ENCODE measurements at regions not wholly inside any gene's neighbourhood (a gene's known extent, or its start where the extent isn't known, plus 50 kb on each side); places are given as distances from the start of the nearest gene placed in this dataset.
"Not testable (repeated sequence)": the region's sequence is repeated elsewhere in the genome, so short reads cannot be mapped to it uniquely, and the experiment has no call there.

GRCh38 chr1:112855152-112855828, 100.7 kb downstream of the SLC16A1 start:
- WGBS, 2 experiments (ENCODE audit: extremely low coverage in 2 of 2, insufficient read length in 1 of 2) = no CpG with 5 or more reads among the region's 6 CpGs
- H3K27ac ChIP-seq (ENCODE audit: insufficient read depth, low read length) = no peak overlapping the region
- no peaks in the 10 kb centered on the region for H3K9me3 ChIP-seq (ENCODE audit: control insufficient read depth, insufficient read depth, low read length)
- H4K20me1 ChIP-seq (ENCODE audit: insufficient read depth, low read length) = no peaks in the 10 kb centered on the region
- H2AFZ ChIP-seq (replicated peaks; ENCODE audit: low read length, poor library complexity) = peak overlapping the region; percentile 47
- H3K4ac ChIP-seq (ENCODE audit: low read depth, low read length) = no peak overlapping the region
- no TSS peak for BruUV-seq (replicated peaks)
- DNase-seq (no peak), ATAC-seq (ENCODE audit: low read depth) (no peak)
- peak overlapping the region; percentile 9; the same call in 1 of the 2 replicates for H3K4me3 ChIP-seq (ENCODE audit: insufficient read depth, low read depth, low read length)
- no peak overlapping the region for H2AK9ac ChIP-seq (replicated peaks; ENCODE audit: low read depth, low read length, poor library complexity)
- no peak overlapping the region for H2BK5ac ChIP-seq (ENCODE audit: low read depth, low read length, poor library complexity, severe bottlenecking)
- in situ Hi-C loops (cut with MboI; ENCODE audit: low sequenced_read_pairs) = no loop called here
- POLR2A ChIA-PET (ENCODE audit: unreplicated experiment) = no interaction called here
- peak overlapping the region; percentile 65 for H3K4me2 ChIP-seq (ENCODE audit: low read depth, low read length)
- H4K5ac ChIP-seq (ENCODE audit: low read depth, low read length) = no peak overlapping the region
- H3K4me1 ChIP-seq (ENCODE audit: control insufficient read depth, insufficient read depth, low read length) = no peaks in the 10 kb centered on the region
- TF ChIP-seq CTCF (conservative IDR thresholded peaks at IDR 0.05; ENCODE audit: low read depth, low read length) (no peak), CEBPB (IDR thresholded peaks at IDR 0.05; ENCODE audit: low read depth, low read length) (peak; percentile 58)
- H3K27me3 ChIP-seq (ENCODE audit: control insufficient read depth, insufficient read depth, low read length) = no peaks in the 10 kb centered on the region
- no peaks in the 10 kb centered on the region for H3K9me1 ChIP-seq (ENCODE audit: insufficient read depth, low read length)
- CTCF ChIA-PET = no interaction called here
- H3K18ac ChIP-seq (ENCODE audit: low read depth, low read length) = no peak overlapping the region
- no peak overlapping the region for H3K9ac ChIP-seq (ENCODE audit: low read depth, low read length)
- intact Hi-C loops (cut with micrococcal nuclease) = no loop called here
- no peak overlapping the region for H2BK15ac ChIP-seq (ENCODE audit: low read depth, low read length)
- no peak overlapping the region for H3K14ac ChIP-seq (replicated peaks; ENCODE audit: low read depth, low read length)
- no peak overlapping the region for H2AK5ac ChIP-seq (ENCODE audit: low read depth, low read length)
- no peak overlapping the region for H3K56ac ChIP-seq (ENCODE audit: extremely low read depth, insufficient read depth, low read length)
- H4K8ac ChIP-seq (ENCODE audit: low read depth in 2 of 2, low read length in 2 of 2) = no peak overlapping the region
- H4K91ac ChIP-seq (ENCODE audit: insufficient read depth, low read depth, low read length) = no peak overlapping the region
- H3K36me3 ChIP-seq (ENCODE audit: control insufficient read depth, insufficient read depth, low read length) = no peaks in the 10 kb centered on the region
- no peak overlapping the region for H2BK120ac ChIP-seq (ENCODE audit: low read depth, low read length)
- peak overlapping the region; percentile 63; the same call in 1 of the 2 replicates for H3K23ac ChIP-seq (ENCODE audit: low read depth, low read length)
- dilution Hi-C loops (cut with HindIII; ENCODE audit: low sequenced_read_pairs, unreplicated experiment) = no loop called here
- no peaks in the 10 kb centered on the region for H3K79me1 ChIP-seq (ENCODE audit: low read depth in 1 of 2, low read length in 2 of 2)
- no peak overlapping the region for H2BK20ac ChIP-seq (ENCODE audit: low read depth, low read length)

- H4K20me1 ChIP-seq (ENCODE audit: insufficient read depth, low read length); ATAC-seq (ENCODE audit: low read depth); DNase-seq; H3K23ac ChIP-seq (ENCODE audit: low read depth, low read length); H4K5ac ChIP-seq (ENCODE audit: low read depth, low read length); BruUV-seq (replicated peaks); H2BK5ac ChIP-seq (ENCODE audit: low read depth, low read length, poor library complexity, severe bottlenecking); H3K27me3 ChIP-seq (ENCODE audit: control insufficient read depth, insufficient read depth, low read length); H2BK20ac ChIP-seq (ENCODE audit: low read depth, low read length); H3K27ac ChIP-seq (ENCODE audit: insufficient read depth, low read length); H3K9me3 ChIP-seq (ENCODE audit: control insufficient read depth, insufficient read depth, low read length); H3K18ac ChIP-seq (ENCODE audit: low read depth, low read length); H2BK15ac ChIP-seq (ENCODE audit: low read depth, low read length); H3K14ac ChIP-seq (replicated peaks; ENCODE audit: low read depth, low read length); POLR2A ChIA-PET (ENCODE audit: unreplicated experiment); in situ Hi-C loops (cut with MboI; ENCODE audit: low sequenced_read_pairs); H2BK120ac ChIP-seq (ENCODE audit: low read depth, low read length); H4K91ac ChIP-seq (ENCODE audit: insufficient read depth, low read depth, low read length); intact Hi-C loops (cut with micrococcal nuclease); H4K8ac ChIP-seq (ENCODE audit: low read depth in 2 of 2, low read length in 2 of 2); H2AK9ac ChIP-seq (replicated peaks; ENCODE audit: low read depth, low read length, poor library complexity); H3K56ac ChIP-seq (ENCODE audit: extremely low read depth, insufficient read depth, low read length); H3K9ac ChIP-seq (ENCODE audit: low read depth, low read length); H2AK5ac ChIP-seq (ENCODE audit: low read depth, low read length); H3K79me1 ChIP-seq (ENCODE audit: low read depth in 1 of 2, low read length in 2 of 2); H3K9me1 ChIP-seq (ENCODE audit: insufficient read depth, low read length); H3K36me3 ChIP-seq (ENCODE audit: control insufficient read depth, insufficient read depth, low read length); CTCF ChIA-PET; H3K4ac ChIP-seq (ENCODE audit: low read depth, low read length); dilution Hi-C loops (cut with HindIII; ENCODE audit: low sequenced_read_pairs, unreplicated experiment); H3K4me1 ChIP-seq (ENCODE audit: control insufficient read depth, insufficient read depth, low read length): not testable (repeated sequence)
- H3K4me2 ChIP-seq (ENCODE audit: low read depth, low read length) = peak overlapping the region; percentile 65; the same call in 1 of the 2 replicates
- peak overlapping the region; percentile 47 for H2AFZ ChIP-seq (replicated peaks; ENCODE audit: low read length, poor library complexity)
- peak overlapping the region; percentile 9; the same call in 1 of the 2 replicates for H3K4me3 ChIP-seq (ENCODE audit: insufficient read depth, low read depth, low read length)
- no CpG with 5 or more reads among the region's 45 CpGs for WGBS, 2 experiments (ENCODE audit: extremely low coverage in 2 of 2, insufficient read length in 1 of 2)
Measured at GRCh38 chr1:112854368-112854984, 101.5 kb downstream of the SLC16A1 start.

Measured in IMR-90 (cell line).